H9 (cell line): ENCODE measurements at regions not wholly inside any gene's neighbourhood (a gene's known extent, or its start where the extent isn't known, plus 50 kb on each side); places are given as distances from the start of the nearest gene placed in this dataset.

Experiments used
- DNase-seq: peaks from one replicate; pipeline ENCODE4 v3.0.0-alpha.2; 2017
- H2AFZ ChIP-seq: one replicate; pipeline ENCODE4 v1.6.1; 2013; ENCODE audit warnings: mild to moderate bottlenecking, low read length, control low read depth, moderate library complexity
- H2AK5ac ChIP-seq: 2 replicates; pipeline ENCODE4 v1.6.1; 2013; ENCODE audit warnings: low read length, control low read depth, mixed read lengths; ENCODE audit not compliant: insufficient read length
- H2BK120ac ChIP-seq: one replicate; pipeline ENCODE4 v1.6.1; 2013; ENCODE audit warnings: low read depth, mild to moderate bottlenecking, low read length, control low read depth, inconsistent platforms; ENCODE audit not compliant: poor library complexity, severe bottlenecking
- H2BK12ac ChIP-seq: 2 replicates; pipeline ENCODE4 v1.6.1; 2013; ENCODE audit warnings: low read length, control low read depth, mixed read lengths, low read depth; ENCODE audit not compliant: insufficient read length
- H2BK15ac ChIP-seq: 2 replicates; pipeline ENCODE4 v1.6.1; 2013; ENCODE audit warnings: low read depth, low read length, control low read depth
- H2BK20ac ChIP-seq: one replicate; pipeline ENCODE4 v1.6.1; 2013; ENCODE audit warnings: low read depth, mild to moderate bottlenecking, low read length, control low read depth, inconsistent platforms; ENCODE audit not compliant: poor library complexity, severe bottlenecking
- H2BK5ac ChIP-seq: 2 replicates; pipeline ENCODE4 v1.6.1; 2013; ENCODE audit warnings: low read length, control low read depth, mixed read lengths; ENCODE audit not compliant: insufficient read length
- H3K14ac ChIP-seq: 2 replicates; pipeline ENCODE4 v1.6.1; 2013; ENCODE audit warnings: low read length, control low read depth; ENCODE audit not compliant: insufficient read depth
- H3K18ac ChIP-seq: 2 replicates; pipeline ENCODE4 v1.6.1; 2013; ENCODE audit warnings: low read depth, mild to moderate bottlenecking, mixed read lengths, low read length, control low read depth; ENCODE audit not compliant: insufficient read length
- H3K23ac ChIP-seq: 2 replicates; pipeline ENCODE4 v1.6.1; 2013; ENCODE audit warnings: low read length, control low read depth, mixed read lengths, low read depth; ENCODE audit not compliant: insufficient read length
- H3K23me2 ChIP-seq: 2 replicates; pipeline ENCODE4 v1.6.1; 2013; ENCODE audit warnings: low read depth, mild to moderate bottlenecking, mixed read lengths, low read length, control low read depth; ENCODE audit not compliant: insufficient read length, poor library complexity, severe bottlenecking
- H3K27ac ChIP-seq: 2 replicates; pipeline ENCODE4 v1.5.1; 2013; ENCODE audit warnings: low read length, control low read depth, mixed read lengths, low read depth; ENCODE audit not compliant: insufficient read length
- H3K27me3 ChIP-seq: 2 replicates; pipeline ENCODE4 v1.6.1; 2013; ENCODE audit warnings: low read length, control low read depth, inconsistent platforms; ENCODE audit not compliant: insufficient read depth
- H3K4ac ChIP-seq: 2 replicates; pipeline ENCODE4 v1.6.1; 2013; ENCODE audit warnings: low read depth, mild to moderate bottlenecking, control low read depth, inconsistent platforms, low read length, moderate library complexity
- H3K4me1 ChIP-seq: 2 replicates; pipeline ENCODE4 v1.6.1; 2013; ENCODE audit warnings: low read length, control low read depth, inconsistent platforms; ENCODE audit not compliant: insufficient read depth
- H3K4me2 ChIP-seq: 2 replicates; pipeline ENCODE4 v1.6.1; 2013; ENCODE audit warnings: low read length, control low read depth, mixed read lengths; ENCODE audit not compliant: insufficient read length, insufficient read depth
- H3K56ac ChIP-seq: 2 replicates; pipeline ENCODE4 v1.6.1; 2013; ENCODE audit warnings: low read depth, mild to moderate bottlenecking, mixed read lengths, low read length, control low read depth; ENCODE audit not compliant: insufficient read length
- H3K79me1 ChIP-seq: 2 replicates; pipeline ENCODE4 v1.6.1; 2013; ENCODE audit warnings: low read depth, mild to moderate bottlenecking, moderate library complexity, low read length, control low read depth, inconsistent platforms; ENCODE audit not compliant: insufficient read depth, poor library complexity, severe bottlenecking
- H3K79me2 ChIP-seq: 2 replicates; pipeline ENCODE4 v1.6.1; 2013; ENCODE audit warnings: low read length, control low read depth, inconsistent platforms; ENCODE audit not compliant: insufficient read depth
- H3K9ac ChIP-seq: 2 replicates; pipeline ENCODE4 v1.6.1; 2013; ENCODE audit warnings: low read length, control low read depth, mixed read lengths; ENCODE audit not compliant: insufficient read length; ENCODE audit errors: extremely low read depth
- H3K9me3 ChIP-seq: one replicate; pipeline ENCODE4 v1.6.1; 2013; ENCODE audit warnings: low read depth, low read length, inconsistent platforms; ENCODE audit not compliant: control insufficient read depth
- H3T11ph ChIP-seq: one replicate; pipeline ENCODE4 v1.6.1; 2013; ENCODE audit warnings: mild to moderate bottlenecking, low read length, control low read depth, inconsistent platforms
- H4K20me1 ChIP-seq: one replicate; pipeline ENCODE4 v1.6.1; 2013; ENCODE audit not compliant: control insufficient read depth, insufficient read length, insufficient read depth
- H4K5ac ChIP-seq: 2 replicates; pipeline ENCODE4 v1.6.1; 2013; ENCODE audit warnings: low read depth, mild to moderate bottlenecking, mixed read lengths, low read length, control low read depth; ENCODE audit not compliant: insufficient read length
- H4K8ac ChIP-seq: replicated peaks from 2 replicates; pipeline ENCODE4 v1.6.1; 2013; ENCODE audit warnings: low read length, control low read depth, mixed read lengths, low read depth; ENCODE audit not compliant: insufficient read length
- H4K91ac ChIP-seq: 2 replicates; pipeline ENCODE4 v1.6.1; 2013; ENCODE audit warnings: low read depth, mild to moderate bottlenecking, moderate library complexity, mixed read lengths, low read length, control low read depth; ENCODE audit not compliant: insufficient read length
- H3K27ac Mint-ChIP-seq, 3 experiments: 2 replicates in 2 of 3; 3 replicates in 1 of 3; pipeline ENCODE4 v1.8.0; 2020 to 2021; ENCODE audit warnings: mixed read lengths in 3 of 3, mild to moderate bottlenecking in 1 of 3, moderate library complexity in 1 of 3
- H3K27me3 Mint-ChIP-seq: 2 replicates; pipeline ENCODE4 v1.8.0; 2021; ENCODE audit warnings: low read depth, mild to moderate bottlenecking, moderate library complexity, mixed read lengths
- H3K36me3 Mint-ChIP-seq, 3 experiments: 2 replicates in 2 of 3; 3 replicates in 1 of 3; pipeline ENCODE4 v1.8.0; 2020 to 2021; ENCODE audit warnings: low read depth in 3 of 3, mixed read lengths in 3 of 3; ENCODE audit not compliant: insufficient read depth in 1 of 3
- H3K4me1 Mint-ChIP-seq, 2 experiments: 2 replicates each; pipeline ENCODE4 v1.8.0; 2020; ENCODE audit warnings: mixed read lengths in 2 of 2
- H3K4me3 Mint-ChIP-seq, 2 experiments: 2 replicates in 1 of 2; 3 replicates in 1 of 2; pipeline ENCODE4 v1.8.0; 2020 to 2021; ENCODE audit warnings: mild to moderate bottlenecking in 2 of 2, mixed read lengths in 2 of 2, moderate library complexity in 1 of 2
- H3K9me3 Mint-ChIP-seq, 2 experiments: 2 replicates in 1 of 2; 3 replicates in 1 of 2; pipeline ENCODE4 v1.8.0; 2020; ENCODE audit warnings: mild to moderate bottlenecking in 2 of 2, mixed read lengths in 2 of 2, moderate library complexity in 1 of 2
- CTCF ChIP-seq: fragments of 200-600 bp; sonication (generic); conservative IDR thresholded peaks from 3 replicates; pipeline ENCODE4 v1.8.0; 2021; ENCODE audit warnings: antibody characterized with exemption, mild to moderate bottlenecking
- WGBS: extraction: QIAGEN DNeasy Blood & Tissue Kit; methylation state at CpG from one replicate; pipeline ENCODE4 v1.1.7; 2013; ENCODE audit warnings: missing lambda C conversion rate, low lambda C conversion rate, mixed read lengths; ENCODE audit not compliant: insufficient read length; ENCODE audit errors: extremely low coverage; 5-methylcytosine and 5-hydroxymethylcytosine counted together

GRCh38 chr16:31697744-31698125, 170.0 kb downstream of the AHSP start:
- H3K9ac ChIP-seq: no peak overlapping the region

More at GRCh38 chr16:31697744-31698125, 170.0 kb downstream of the AHSP start:
- Histone ChIP-seq H4K20me1 (no peaks in the 10 kb centered on the region), H3K27ac (no peak overlapping the region), H3K79me1 (peaks cover 3% of the 10 kb centered on the region), H4K8ac (no peak overlapping the region), H2BK15ac (no peak overlapping the region), H3K4ac (no peak overlapping the region), H4K5ac (no peak overlapping the region), H4K91ac (no peak overlapping the region), H3K23me2 (peaks cover 4% of the 10 kb centered on the region), H3K4me1 (no peaks in the 10 kb centered on the region), H3K23ac (no peak overlapping the region), H2AFZ (no peak overlapping the region), H3K14ac (no peak overlapping the region), H2BK12ac (no peak overlapping the region), H3K4me2 (no peak overlapping the region), H3K79me2 (peaks cover 6% of the 10 kb centered on the region; the same call in 1 of the 2 replicates), H2BK120ac (no peak overlapping the region), H3K27me3 (no peaks in the 10 kb centered on the region), H3K18ac (no peak overlapping the region), H2BK5ac (no peak overlapping the region), H3K56ac (no peak overlapping the region), H2BK20ac (no peak overlapping the region), H2AK5ac (no peak overlapping the region), H3K9me3 (no peaks in the 10 kb centered on the region), H3T11ph (no peak overlapping the region)
- H3K4me1 Mint-ChIP-seq: peaks cover 9% of the 10 kb centered on the region in 2 experiments
- peaks cover 5 to 7% (median 5%) of the 10 kb centered on the region in 3 experiments for H3K36me3 Mint-ChIP-seq
- no peak overlapping the region for H3K27ac Mint-ChIP-seq
- WGBS: no CpG with 5 or more reads among the region's 4 CpGs
- no peak overlapping the region for H3K4me3 Mint-ChIP-seq
- DNase-seq: no peak
- H3K27me3 Mint-ChIP-seq: peaks cover 4% of the 10 kb centered on the region
- no peak for TF ChIP-seq CTCF
- H3K9me3 Mint-ChIP-seq: peaks cover 0 to 2% of the 10 kb centered on the region in 2 experiments; a peak in 3 of 5 replicates
